NOMO-1 treated with DMSO at 0.1 percent for 48 hours (cell line): ENCODE measurements at regions not wholly inside any gene's neighbourhood (a gene's known extent, or its start where the extent isn't known, plus 50 kb on each side); places are given as distances from the start of the nearest gene placed in this dataset.

Source experiments
- DNase-seq: peaks from one replicate; lab custom pipeline; 2025; ENCODE audit not compliant: unreplicated experiment; lab: John Stamatoyannopoulos, UW

- DNase-seq, result no peak
Observed at GRCh38 chr2:21607572-21607971, 483.8 kb downstream of the TDRD15 start.

DNA sequence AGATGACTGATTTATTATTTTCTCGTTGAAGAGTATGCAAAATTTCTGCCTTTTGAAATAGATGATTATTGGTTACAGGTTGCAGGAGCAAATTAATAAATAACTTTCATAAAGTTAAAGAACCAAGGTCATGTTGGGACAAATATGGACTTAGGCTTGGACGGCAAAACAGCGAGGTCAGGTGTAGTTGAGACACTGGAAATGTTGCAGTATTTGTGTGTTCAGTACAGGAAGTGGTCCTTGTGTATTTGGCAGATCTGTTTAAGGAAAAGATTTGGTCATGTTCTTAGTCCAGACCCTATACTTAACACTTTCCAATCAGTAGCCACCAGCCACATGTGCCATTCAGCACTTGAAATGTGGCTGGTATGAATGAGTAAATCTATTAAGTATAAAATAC, 486.5 kb downstream of the TDRD15 start:
- DNase-seq, result no peak

GRCh38 chr2:21617885-21618434, 494.2 kb downstream of the TDRD15 start:
- no peak for DNase-seq

DNA sequence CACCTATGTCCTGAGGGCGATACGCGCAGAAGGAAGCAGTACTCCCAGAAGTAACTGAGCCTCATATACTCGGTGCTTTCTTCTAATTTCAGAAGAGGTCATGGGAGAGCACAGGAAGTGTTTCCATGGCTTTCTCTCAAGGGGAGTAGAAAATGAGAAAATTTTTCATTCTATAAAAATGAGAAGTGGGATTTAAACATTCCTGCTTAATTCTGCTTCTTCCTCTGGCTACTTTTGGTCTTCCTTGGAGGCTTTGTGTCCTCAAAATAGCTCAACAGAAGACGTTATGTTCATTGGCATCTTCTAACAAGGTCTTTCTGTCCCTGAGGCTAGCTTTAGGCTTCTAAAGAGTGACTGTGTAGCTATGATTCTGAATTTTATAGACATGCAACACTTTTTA, 497.0 kb downstream of the TDRD15 start:
- no peak for DNase-seq

GRCh38 chr2:21627938-21628337, 504.2 kb downstream of the TDRD15 start:
- DNase-seq, result no peak

DNA sequence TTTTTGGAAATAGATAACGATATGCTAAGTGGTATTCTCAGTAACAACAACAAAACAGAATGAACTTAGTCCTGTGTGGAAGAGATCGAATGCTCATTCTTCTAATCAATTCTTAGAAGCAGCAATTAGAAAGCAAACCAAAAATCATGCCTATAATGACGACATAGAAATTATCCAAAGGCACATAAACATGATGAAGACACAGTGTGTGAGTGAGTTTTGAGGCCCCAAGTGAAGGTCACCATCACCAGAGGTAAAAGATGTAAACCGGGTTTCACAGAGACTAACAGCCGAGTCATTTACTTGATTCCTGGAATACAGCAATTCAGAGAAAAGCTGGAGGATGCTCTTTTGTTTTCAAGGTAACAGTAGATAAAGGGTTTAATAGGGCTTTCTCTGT, 509.2 kb downstream of the TDRD15 start:
- DNase-seq, result no peak

GRCh38 chr2:21633466-21633865, 509.7 kb downstream of the TDRD15 start:
- no peak for DNase-seq

GRCh38 chr2:21633911-21634310, 510.1 kb downstream of the TDRD15 start:
- DNase-seq, result no peak

- no peak for DNase-seq
Observed at GRCh38 chr2:21640046-21640445, 516.3 kb downstream of the TDRD15 start.

GRCh38 chr2:21642647-21643046, 518.9 kb downstream of the TDRD15 start:
- no peak for DNase-seq

GRCh38 chr2:21643180-21643579, 519.4 kb downstream of the TDRD15 start:
- DNase-seq, result no peak

DNA sequence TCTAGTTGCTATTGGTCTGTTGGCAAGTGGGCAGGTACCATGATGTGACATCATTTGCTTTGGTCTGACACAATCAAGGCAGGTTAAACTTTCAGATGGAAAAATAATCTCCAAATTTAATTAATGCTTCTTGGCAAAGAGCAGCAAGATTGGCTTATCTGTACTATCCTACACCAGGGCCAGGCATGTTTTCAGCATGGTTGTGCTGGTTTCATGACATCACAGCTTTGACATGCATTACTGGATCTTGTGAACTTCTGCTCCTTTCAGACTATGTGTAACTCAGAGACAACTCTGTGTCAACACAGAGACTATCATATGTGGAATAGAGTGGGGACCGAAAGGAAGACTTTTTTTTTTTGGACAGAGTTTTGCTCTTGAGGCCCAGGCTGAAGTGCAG, 520.5 kb downstream of the TDRD15 start:
- DNase-seq, result no peak

DNA sequence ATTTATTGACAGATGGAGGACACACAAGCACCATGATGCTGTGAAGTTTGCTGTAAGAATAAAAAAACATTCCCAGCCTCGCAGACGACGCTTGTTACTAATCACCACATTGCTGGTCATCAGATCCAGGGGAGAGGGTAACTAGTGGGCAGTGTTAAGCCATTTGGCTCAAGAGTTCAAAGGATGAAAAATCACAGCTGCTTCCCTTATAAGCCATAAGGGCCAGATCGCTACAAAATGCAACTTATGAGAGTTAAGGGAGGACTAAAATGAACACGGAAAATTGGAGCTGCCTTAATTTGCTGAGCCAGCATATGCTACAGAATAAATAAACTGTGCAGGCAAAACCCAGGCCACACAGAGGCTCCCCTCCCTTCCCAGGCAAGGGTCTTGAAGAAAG, 522.6 kb downstream of the TDRD15 start:
- no peak for DNase-seq

- no peak for DNase-seq
Observed at GRCh38 chr2:21650569-21650968, 526.8 kb downstream of the TDRD15 start.

- no peak for DNase-seq
Observed at GRCh38 chr2:21655136-21655535, 531.4 kb downstream of the TDRD15 start.

GRCh38 chr2:21656330-21657075, 532.7 kb downstream of the TDRD15 start:
- no peak for DNase-seq

DNA sequence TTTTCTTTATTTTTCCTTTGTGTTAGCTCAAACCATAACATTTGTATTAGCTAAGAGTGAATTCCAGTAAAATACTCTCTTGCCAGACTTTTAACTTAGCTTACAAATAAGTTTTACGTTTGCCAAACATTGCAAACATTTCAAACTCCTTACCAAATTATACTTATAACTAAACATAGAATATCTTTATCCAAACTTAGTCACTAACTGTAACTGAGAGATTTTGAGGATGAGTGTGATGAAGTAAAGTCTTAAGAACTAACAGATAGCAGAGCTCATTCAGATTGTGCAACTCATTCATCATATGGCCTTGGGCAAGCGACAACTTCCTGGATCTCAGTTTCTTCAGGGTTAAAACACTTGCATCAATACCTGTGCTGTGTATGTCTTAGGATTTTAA, 533.7 kb downstream of the TDRD15 start:
- DNase-seq, result peak; percentile 43

DNA sequence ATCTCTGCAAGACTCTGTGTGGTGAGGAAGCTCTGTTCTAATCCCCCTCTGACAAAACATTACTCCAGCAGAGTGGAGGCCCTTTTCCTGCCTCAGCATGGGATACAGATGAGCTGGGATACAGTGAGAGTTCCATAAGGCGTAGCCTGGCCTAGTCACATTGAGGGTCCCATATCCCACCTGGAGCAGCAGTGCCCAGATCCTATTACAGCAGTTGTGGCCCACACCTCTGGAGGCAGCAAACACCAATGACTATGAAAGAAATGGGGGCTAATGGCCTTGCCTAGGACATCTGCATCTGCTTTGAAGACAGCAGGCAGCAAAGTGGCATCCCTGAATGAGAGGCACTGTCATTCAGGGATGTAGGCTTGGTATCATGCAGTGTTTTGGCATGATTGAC, 534.5 kb downstream of the TDRD15 start:
- DNase-seq, result no peak

GRCh38 chr2:21658907-21659477, 535.2 kb downstream of the TDRD15 start:
- DNase-seq, result no peak

DNA sequence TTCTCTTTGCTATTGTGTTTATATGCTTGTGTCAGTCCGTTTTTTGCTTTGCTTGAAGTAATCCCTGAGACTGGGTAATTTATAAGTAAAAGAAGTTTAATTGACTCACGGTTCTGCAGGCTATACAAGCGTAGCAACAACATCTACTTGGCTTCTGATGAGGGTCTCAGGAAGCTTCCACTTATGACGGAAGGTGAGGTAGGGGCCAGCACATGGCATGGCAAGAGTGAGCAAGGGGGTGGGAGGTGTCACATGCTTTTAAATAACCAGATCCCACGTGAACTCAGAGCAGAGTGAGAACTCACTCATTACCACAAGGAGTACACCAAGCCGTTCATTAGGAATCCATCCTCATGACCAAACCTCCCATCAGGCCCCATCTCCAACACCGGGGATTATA, 540.3 kb downstream of the TDRD15 start:
- DNase-seq, result no peak

GRCh38 chr2:21667638-21668037, 543.9 kb downstream of the TDRD15 start:
- no peak for DNase-seq

DNA sequence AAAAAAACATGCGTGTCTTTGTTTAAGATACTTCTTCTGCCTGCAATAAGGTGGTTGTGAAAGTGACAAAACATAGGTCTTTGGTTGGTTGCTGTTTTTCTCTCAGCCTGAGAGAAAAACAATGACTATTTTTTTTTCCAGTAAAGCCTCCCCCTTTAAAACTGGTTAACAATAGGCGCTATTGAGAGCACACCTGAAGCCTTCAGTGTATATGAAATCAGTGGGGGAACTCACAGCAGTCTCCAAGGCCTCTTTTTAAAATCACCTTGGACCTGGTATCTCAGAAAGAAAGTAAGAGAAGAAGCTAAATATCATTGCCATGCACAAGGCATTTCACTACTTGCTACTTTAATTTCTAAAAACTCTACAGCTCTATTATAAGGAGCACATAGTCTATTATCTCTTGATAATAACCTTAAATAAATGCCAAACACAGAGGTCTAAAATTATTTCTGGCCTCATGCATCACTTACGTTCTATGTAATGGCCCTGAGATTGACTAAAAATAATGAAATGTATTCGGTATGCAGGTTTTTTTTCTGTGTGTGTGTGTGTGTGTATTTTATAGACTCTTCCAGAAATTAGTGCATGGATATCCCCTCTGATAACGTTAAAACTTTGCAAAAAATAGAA, 544.4 kb downstream of the TDRD15 start:
- DNase-seq, result no peak
